HEK293 (cell line): ENCODE measurements at regions not wholly inside any gene's neighbourhood (a gene's known extent, or its start where the extent isn't known, plus 50 kb on each side); places are given as distances from the start of the nearest gene placed in this dataset.

Experiments used
- CTCF ChIA-PET: fragments of 350-600 bp; formaldehyde crosslinking; extraction: SDS; loops from one replicate; lab custom pipeline; 2021; ENCODE audit warnings: antibody characterized with exemption; lab: Yijun Ruan, JAX
- POLR2A ChIA-PET: fragments of 300-600 bp; formaldehyde crosslinking; extraction: SDS; loops from one replicate; lab custom pipeline; 2020; ENCODE audit warnings: antibody characterized with exemption, inconsistent platforms; lab: Yijun Ruan, JAX
- H3K27ac ChIP-seq: fragments of 200-500 bp; sonication (Bioruptor generic); 2 replicates; pipeline ENCODE4 v1.5.1; 2014; ENCODE audit warnings: low read depth, low read length, control low read depth, inconsistent platforms; ENCODE audit errors: extremely low read depth
- H3K36me3 ChIP-seq, 2 experiments: fragments of 200-500 bp in 1 of 2; sonication (Bioruptor generic) in 1 of 2; 1 replicate in 1 of 2; 2 replicates in 1 of 2; pipeline ENCODE4 v1.5.1; 2014 to 2017; ENCODE audit warnings: inconsistent platforms in 2 of 2, low read length in 2 of 2; ENCODE audit not compliant: control insufficient read depth in 2 of 2, insufficient read depth in 1 of 2
- H3K4me1 ChIP-seq: fragments of 200-500 bp; sonication (Bioruptor generic); 2 replicates; pipeline ENCODE4 v1.5.1; 2014; ENCODE audit warnings: mild to moderate bottlenecking, low read length, inconsistent platforms; ENCODE audit not compliant: control insufficient read depth, insufficient read depth
- H3K4me3 ChIP-seq: 2 replicates; pipeline ENCODE4 v1.5.1; 2011; ENCODE audit warnings: low read depth, mild to moderate bottlenecking, control low read depth, low read length, moderate library complexity
- H3K9me3 ChIP-seq: fragments of 200-500 bp; sonication (Bioruptor generic); 2 replicates; pipeline ENCODE4 v1.5.1; 2014; ENCODE audit warnings: low read depth, low read length, inconsistent platforms; ENCODE audit not compliant: control insufficient read depth, insufficient read depth
- GLIS1 ChIP-seq: fragments of 450-650 bp; formaldehyde crosslinking; IDR thresholded peaks from 2 replicates; pipeline ENCODE4 v1.5.1; 2016; ENCODE audit warnings: missing biosample characterization, missing genetic modification characterization
- KLF10 ChIP-seq: fragments of 450-650 bp; IDR thresholded peaks from 2 replicates; pipeline ENCODE4 v1.5.1; 2018; ENCODE audit warnings: missing biosample characterization, mild to moderate bottlenecking, missing genetic modification characterization
- MEIS1 ChIP-seq: sonication (generic); formaldehyde crosslinking; IDR thresholded peaks from 2 replicates; pipeline ENCODE4 v1.8.1; 2022; ENCODE audit warnings: missing genetic modification reagents, mild to moderate bottlenecking, borderline replicate concordance
- SCRT1 ChIP-seq: fragments of 450-650 bp; formaldehyde crosslinking; IDR thresholded peaks from 2 replicates; pipeline ENCODE4 v1.5.1; 2016; ENCODE audit warnings: missing biosample characterization, missing genetic modification characterization, borderline replicate concordance
- ZFP41 ChIP-seq: fragments of 450-650 bp; formaldehyde crosslinking; IDR thresholded peaks from 2 replicates; pipeline ENCODE4 v1.5.1; 2016; ENCODE audit warnings: missing biosample characterization, missing genetic modification characterization, borderline replicate concordance
- ZNF114 ChIP-seq: fragments of 450-650 bp; formaldehyde crosslinking; IDR thresholded peaks from 2 replicates; pipeline ENCODE4 v1.5.0; 2017; ENCODE audit warnings: missing biosample characterization, missing genetic modification characterization
- ZNF155 ChIP-seq: fragments of 450-650 bp; formaldehyde crosslinking; IDR thresholded peaks from 2 replicates; pipeline ENCODE4 v1.5.1; 2016; ENCODE audit warnings: missing biosample characterization, missing genetic modification characterization
- ZNF174 ChIP-seq: fragments of 450-650 bp; formaldehyde crosslinking; IDR thresholded peaks from 2 replicates; pipeline ENCODE4 v1.5.0; 2017; ENCODE audit warnings: missing biosample characterization, mild to moderate bottlenecking, missing genetic modification characterization
- ZNF335 ChIP-seq: fragments of 450-650 bp; formaldehyde crosslinking; conservative IDR thresholded peaks from 2 replicates; pipeline ENCODE4 v1.5.1; 2016; ENCODE audit warnings: missing biosample characterization, missing genetic modification characterization
- ZNF391 ChIP-seq: fragments of 450-650 bp; formaldehyde crosslinking; IDR thresholded peaks from 2 replicates; pipeline ENCODE4 v1.5.1; 2016; ENCODE audit warnings: low read depth, missing biosample characterization, missing genetic modification characterization, borderline replicate concordance
- ZNF529 ChIP-seq: fragments of 450-650 bp; formaldehyde crosslinking; IDR thresholded peaks from 2 replicates; pipeline ENCODE4 v1.5.1; 2017; ENCODE audit warnings: missing genetic modification characterization, missing biosample characterization; ENCODE audit not compliant: insufficient replicate concordance
- ZNF571 ChIP-seq: fragments of 450-650 bp; formaldehyde crosslinking; IDR thresholded peaks from 2 replicates; pipeline ENCODE4 v1.5.0; 2017; ENCODE audit warnings: missing biosample characterization, missing genetic modification characterization
- ZNF610 ChIP-seq: fragments of 450-650 bp; formaldehyde crosslinking; IDR thresholded peaks from 2 replicates; pipeline ENCODE4 v1.5.1; 2016; ENCODE audit warnings: missing biosample characterization, missing genetic modification characterization, borderline replicate concordance
- ZNF654 ChIP-seq: fragments of 450-650 bp; formaldehyde crosslinking; IDR thresholded peaks from 2 replicates; pipeline ENCODE4 v1.5.1; 2016; ENCODE audit warnings: low read depth, missing biosample characterization, missing genetic modification characterization
- ZNF747 ChIP-seq: fragments of 450-650 bp; formaldehyde crosslinking; IDR thresholded peaks from 2 replicates; pipeline ENCODE4 v1.5.1; 2016; ENCODE audit warnings: missing biosample characterization, missing genetic modification characterization
- ZNF830 ChIP-seq: fragments of 450-650 bp; IDR thresholded peaks from 2 replicates; pipeline ENCODE4 v1.5.0; 2018; ENCODE audit warnings: missing biosample characterization, missing genetic modification characterization, low read depth, mild to moderate bottlenecking, moderate library complexity
- ZNF837 ChIP-seq: fragments of 450-650 bp; formaldehyde crosslinking; IDR thresholded peaks from 2 replicates; pipeline ENCODE4 v1.5.1; 2016; ENCODE audit warnings: missing biosample characterization, missing genetic modification characterization
- ZSCAN16 ChIP-seq: fragments of 450-650 bp; formaldehyde crosslinking; IDR thresholded peaks from 2 replicates; pipeline ENCODE4 v1.5.1; 2016; ENCODE audit warnings: missing biosample characterization, missing genetic modification characterization
- TF ChIP-seq, protein P1 (sequence below): fragments of 450-650 bp; formaldehyde crosslinking; IDR thresholded peaks from 2 replicates; pipeline ENCODE4 v1.5.1; 2016; ENCODE audit warnings: missing biosample characterization, missing genetic modification characterization
- TF ChIP-seq, protein P2 (sequence below): fragments of 450-650 bp; formaldehyde crosslinking; IDR thresholded peaks from 2 replicates; pipeline ENCODE4 v1.5.1; 2016; ENCODE audit warnings: missing biosample characterization, missing genetic modification characterization, low read depth
- TF ChIP-seq, protein P3 (sequence below): sonication (generic); formaldehyde crosslinking; IDR thresholded peaks from 2 replicates; pipeline ENCODE4 v1.8.1; 2022; ENCODE audit warnings: mild to moderate bottlenecking, moderate library complexity, missing genetic modification reagents
- TF ChIP-seq, protein P4 (sequence below): fragments of 450-650 bp; IDR thresholded peaks from 2 replicates; pipeline ENCODE4 v1.5.1; 2018; ENCODE audit warnings: missing biosample characterization, mild to moderate bottlenecking, missing genetic modification characterization
- TF ChIP-seq, protein P5 (sequence below): fragments of 450-650 bp; formaldehyde crosslinking; IDR thresholded peaks from 2 replicates; pipeline ENCODE4 v1.5.1; 2016; ENCODE audit warnings: missing biosample characterization, missing genetic modification characterization

DNA sequence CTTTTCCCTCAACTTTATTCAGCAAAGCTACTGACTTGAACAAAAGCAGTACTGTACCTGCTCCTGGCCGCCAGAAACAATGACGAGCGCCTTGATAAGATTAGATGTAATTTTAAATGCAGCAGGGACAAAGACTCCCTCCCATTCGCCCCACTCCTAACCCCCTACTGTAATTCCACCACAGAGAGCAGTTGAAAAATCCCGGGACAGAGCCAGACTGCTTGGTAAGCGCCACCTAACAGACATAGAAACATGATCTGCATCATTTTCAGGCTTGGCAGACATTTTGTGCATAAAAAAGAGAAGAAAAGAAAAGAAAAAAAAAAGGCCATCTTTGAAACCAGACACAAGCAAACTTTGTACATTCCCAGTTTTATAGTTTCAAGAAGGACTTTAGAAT is 81.9 kb downstream of the ISL1 start (continued):
- TF ChIP-seq, protein P1, sequence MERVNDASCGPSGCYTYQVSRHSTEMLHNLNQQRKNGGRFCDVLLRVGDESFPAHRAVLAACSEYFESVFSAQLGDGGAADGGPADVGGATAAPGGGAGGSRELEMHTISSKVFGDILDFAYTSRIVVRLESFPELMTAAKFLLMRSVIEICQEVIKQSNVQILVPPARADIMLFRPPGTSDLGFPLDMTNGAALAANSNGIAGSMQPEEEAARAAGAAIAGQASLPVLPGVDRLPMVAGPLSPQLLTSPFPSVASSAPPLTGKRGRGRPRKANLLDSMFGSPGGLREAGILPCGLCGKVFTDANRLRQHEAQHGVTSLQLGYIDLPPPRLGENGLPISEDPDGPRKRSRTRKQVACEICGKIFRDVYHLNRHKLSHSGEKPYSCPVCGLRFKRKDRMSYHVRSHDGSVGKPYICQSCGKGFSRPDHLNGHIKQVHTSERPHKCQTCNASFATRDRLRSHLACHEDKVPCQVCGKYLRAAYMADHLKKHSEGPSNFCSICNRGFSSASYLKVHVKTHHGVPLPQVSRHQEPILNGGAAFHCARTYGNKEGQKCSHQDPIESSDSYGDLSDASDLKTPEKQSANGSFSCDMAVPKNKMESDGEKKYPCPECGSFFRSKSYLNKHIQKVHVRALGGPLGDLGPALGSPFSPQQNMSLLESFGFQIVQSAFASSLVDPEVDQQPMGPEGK = no peak
- no peak for TF ChIP-seq GLIS1 (tag by site-specific recombination)
- TF ChIP-seq ZNF837 (tag by site-specific recombination) = no peak
- TF ChIP-seq, protein P2, sequence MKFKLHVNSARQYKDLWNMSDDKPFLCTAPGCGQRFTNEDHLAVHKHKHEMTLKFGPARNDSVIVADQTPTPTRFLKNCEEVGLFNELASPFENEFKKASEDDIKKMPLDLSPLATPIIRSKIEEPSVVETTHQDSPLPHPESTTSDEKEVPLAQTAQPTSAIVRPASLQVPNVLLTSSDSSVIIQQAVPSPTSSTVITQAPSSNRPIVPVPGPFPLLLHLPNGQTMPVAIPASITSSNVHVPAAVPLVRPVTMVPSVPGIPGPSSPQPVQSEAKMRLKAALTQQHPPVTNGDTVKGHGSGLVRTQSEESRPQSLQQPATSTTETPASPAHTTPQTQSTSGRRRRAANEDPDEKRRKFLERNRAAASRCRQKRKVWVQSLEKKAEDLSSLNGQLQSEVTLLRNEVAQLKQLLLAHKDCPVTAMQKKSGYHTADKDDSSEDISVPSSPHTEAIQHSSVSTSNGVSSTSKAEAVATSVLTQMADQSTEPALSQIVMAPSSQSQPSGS = no peak
- no peak for TF ChIP-seq ZNF654
- no peak for TF ChIP-seq ZFP41 (tag by site-specific recombination)

DNA sequence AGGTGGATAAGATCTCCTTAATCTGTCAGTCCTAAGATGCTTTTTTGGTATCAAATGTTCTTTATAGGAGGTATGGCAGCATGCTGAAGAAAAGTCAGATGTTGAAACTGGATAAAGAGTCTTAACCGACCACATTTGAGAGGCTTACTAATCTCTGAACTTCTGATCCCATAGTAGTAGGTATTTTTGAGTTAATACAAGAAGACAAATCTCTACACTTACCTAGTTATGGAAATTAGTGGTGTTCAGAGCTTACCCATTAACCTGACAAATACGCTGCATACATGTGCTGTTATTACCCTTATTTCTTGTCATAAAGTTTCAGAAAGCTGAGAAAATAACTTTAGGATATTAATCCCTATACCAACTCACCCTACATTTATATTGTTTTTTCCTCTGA is 83.0 kb downstream of the ISL1 start:
- POLR2A ChIA-PET = no interaction called here
- CTCF ChIA-PET = interaction anchor here (0.6 kb wide), 1 partner anchor 39 kb away, joined by 3 read pairs; no protein-coding TSS in a partner anchor
- no peak for TF ChIP-seq ZNF174 (tag by site-specific recombination)
- no peak for TF ChIP-seq KLF10
- no peak for TF ChIP-seq ZNF391 (tag by site-specific recombination)
- TF ChIP-seq ZNF529 (tag by site-specific recombination) = no peak
- TF ChIP-seq MEIS1 (CRISPR knock-in tag) = no peak
- TF ChIP-seq ZSCAN16 = no peak
- TF ChIP-seq ZNF571 (tag by site-specific recombination) = no peak
- TF ChIP-seq ZNF155 (tag by site-specific recombination) = no peak
- TF ChIP-seq, protein P3, sequence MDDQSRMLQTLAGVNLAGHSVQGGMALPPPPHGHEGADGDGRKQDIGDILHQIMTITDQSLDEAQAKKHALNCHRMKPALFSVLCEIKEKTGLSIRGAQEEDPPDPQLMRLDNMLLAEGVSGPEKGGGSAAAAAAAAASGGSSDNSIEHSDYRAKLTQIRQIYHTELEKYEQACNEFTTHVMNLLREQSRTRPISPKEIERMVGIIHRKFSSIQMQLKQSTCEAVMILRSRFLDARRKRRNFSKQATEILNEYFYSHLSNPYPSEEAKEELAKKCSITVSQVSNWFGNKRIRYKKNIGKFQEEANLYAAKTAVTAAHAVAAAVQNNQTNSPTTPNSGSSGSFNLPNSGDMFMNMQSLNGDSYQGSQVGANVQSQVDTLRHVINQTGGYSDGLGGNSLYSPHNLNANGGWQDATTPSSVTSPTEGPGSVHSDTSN = no peak
- TF ChIP-seq ZNF747 (tag by site-specific recombination) = no peak
- no peak for TF ChIP-seq ZNF114 (tag by site-specific recombination)
- no peak for TF ChIP-seq SCRT1 (tag by site-specific recombination)
- TF ChIP-seq, protein P4, sequence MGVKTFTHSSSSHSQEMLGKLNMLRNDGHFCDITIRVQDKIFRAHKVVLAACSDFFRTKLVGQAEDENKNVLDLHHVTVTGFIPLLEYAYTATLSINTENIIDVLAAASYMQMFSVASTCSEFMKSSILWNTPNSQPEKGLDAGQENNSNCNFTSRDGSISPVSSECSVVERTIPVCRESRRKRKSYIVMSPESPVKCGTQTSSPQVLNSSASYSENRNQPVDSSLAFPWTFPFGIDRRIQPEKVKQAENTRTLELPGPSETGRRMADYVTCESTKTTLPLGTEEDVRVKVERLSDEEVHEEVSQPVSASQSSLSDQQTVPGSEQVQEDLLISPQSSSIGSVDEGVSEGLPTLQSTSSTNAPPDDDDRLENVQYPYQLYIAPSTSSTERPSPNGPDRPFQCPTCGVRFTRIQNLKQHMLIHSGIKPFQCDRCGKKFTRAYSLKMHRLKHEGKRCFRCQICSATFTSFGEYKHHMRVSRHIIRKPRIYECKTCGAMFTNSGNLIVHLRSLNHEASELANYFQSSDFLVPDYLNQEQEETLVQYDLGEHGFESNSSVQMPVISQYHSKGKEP (tag by site-specific recombination) = no peak
- no peak for TF ChIP-seq ZNF610 (tag by site-specific recombination)
- TF ChIP-seq ZNF335 (tag by site-specific recombination) = no peak
- TF ChIP-seq, protein P5, sequence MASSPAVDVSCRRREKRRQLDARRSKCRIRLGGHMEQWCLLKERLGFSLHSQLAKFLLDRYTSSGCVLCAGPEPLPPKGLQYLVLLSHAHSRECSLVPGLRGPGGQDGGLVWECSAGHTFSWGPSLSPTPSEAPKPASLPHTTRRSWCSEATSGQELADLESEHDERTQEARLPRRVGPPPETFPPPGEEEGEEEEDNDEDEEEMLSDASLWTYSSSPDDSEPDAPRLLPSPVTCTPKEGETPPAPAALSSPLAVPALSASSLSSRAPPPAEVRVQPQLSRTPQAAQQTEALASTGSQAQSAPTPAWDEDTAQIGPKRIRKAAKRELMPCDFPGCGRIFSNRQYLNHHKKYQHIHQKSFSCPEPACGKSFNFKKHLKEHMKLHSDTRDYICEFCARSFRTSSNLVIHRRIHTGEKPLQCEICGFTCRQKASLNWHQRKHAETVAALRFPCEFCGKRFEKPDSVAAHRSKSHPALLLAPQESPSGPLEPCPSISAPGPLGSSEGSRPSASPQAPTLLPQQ (tag by site-specific recombination) = no peak
- TF ChIP-seq ZNF830 (tag by site-specific recombination) = no peak
- TF ChIP-seq, all 188 proteins: peak for 0
- Histone ChIP-seq H3K4me1 (peaks cover 4% of the 10 kb centered on the region; the same call in 1 of the 2 replicates), H3K27ac (no peak overlapping the region), H3K4me3 (no peak overlapping the region), H3K36me3 (no peaks in the 10 kb centered on the region), H3K9me3 (no peaks in the 10 kb centered on the region)
